OCI-LY7 (cell line): ENCODE measurements at regions not wholly inside any gene's neighbourhood (a gene's known extent, or its start where the extent isn't known, plus 50 kb on each side); places are given as distances from the start of the nearest gene placed in this dataset.

Experiments
- BruUV-seq: library from RNA; stranded (reverse); fragments of 400-500 nt; replicated peaks from 2 replicates; lab custom pipeline; 2021; lab: Mats Ljungman, UMichigan
- CTCF ChIA-PET: fragments of 300-600 bp; sonication (Branson Sonifier 250); formaldehyde crosslinking; loops from one replicate; lab custom pipeline; 2022; ENCODE audit warnings: antibody characterized with exemption; ENCODE audit not compliant: unreplicated experiment; lab: Charles Lee
- POLR2A ChIA-PET: fragments of 300-600 bp; sonication (Branson Sonifier 250); formaldehyde crosslinking; loops from one replicate; lab custom pipeline; 2022; ENCODE audit warnings: antibody characterized with exemption; lab: Charles Lee
- DNase-seq: peaks from one replicate; pipeline ENCODE4 v3.0.0-alpha.2; 2015; ENCODE audit warnings: low spot score
- H2AFZ ChIP-seq: fragments of 200-600 bp; sonication (generic), shearing (Covaris generic); 2 replicates; pipeline ENCODE4 v1.6.1; 2014; ENCODE audit warnings: mild to moderate bottlenecking, antibody characterized with exemption, low read length, moderate library complexity
- H3K27ac ChIP-seq: fragments of 200-600 bp; sonication (generic); 2 replicates; pipeline ENCODE4 v1.5.1; 2014; ENCODE audit warnings: mixed run types, low read depth, mild to moderate bottlenecking, moderate library complexity, low read length, inconsistent platforms; ENCODE audit not compliant: poor library complexity, severe bottlenecking
- H3K36me3 ChIP-seq: fragments of 200-600 bp; sonication (generic); 2 replicates; pipeline ENCODE4 v1.6.1; 2014; ENCODE audit warnings: mild to moderate bottlenecking, antibody characterized with exemption, low read length, moderate library complexity, mixed read lengths; ENCODE audit not compliant: insufficient read depth
- H3K4me1 ChIP-seq: fragments of 200-600 bp; sonication (generic); 2 replicates; pipeline ENCODE4 v1.5.1; 2014; ENCODE audit warnings: mild to moderate bottlenecking, low read length; ENCODE audit not compliant: insufficient read depth, poor library complexity, severe bottlenecking
- H3K4me2 ChIP-seq: fragments of 200-600 bp; sonication (generic); 2 replicates; pipeline ENCODE4 v1.6.1; 2014; ENCODE audit warnings: mild to moderate bottlenecking, low read length
- H3K4me3 ChIP-seq: fragments of 200-600 bp; sonication (generic); 2 replicates; pipeline ENCODE4 v1.5.1; 2014; ENCODE audit warnings: mild to moderate bottlenecking, low read depth, low read length; ENCODE audit not compliant: poor library complexity, severe bottlenecking
- H3K79me2 ChIP-seq: fragments of 200-600 bp; sonication (generic); 2 replicates; pipeline ENCODE4 v1.6.1; 2016; ENCODE audit warnings: low read depth, mild to moderate bottlenecking, low read length, moderate library complexity, mixed read lengths; ENCODE audit not compliant: insufficient read depth
- H3K9me2 ChIP-seq: fragments of 200-600 bp; sonication (generic); 2 replicates; pipeline ENCODE4 v1.6.1; 2016; ENCODE audit warnings: mild to moderate bottlenecking, low read length, mixed read lengths; ENCODE audit not compliant: insufficient read depth
- H3K9me3 ChIP-seq: fragments of 200-600 bp; sonication (generic); 2 replicates; pipeline ENCODE4 v1.6.1; 2014; ENCODE audit warnings: mild to moderate bottlenecking, mixed run types, low read length, mixed read lengths
- H4K20me1 ChIP-seq: fragments of 200-600 bp; sonication (generic); 2 replicates; pipeline ENCODE4 v1.6.1; 2014; ENCODE audit warnings: mild to moderate bottlenecking, antibody characterized with exemption, low read length, moderate library complexity, mixed read lengths; ENCODE audit not compliant: insufficient read depth
- CTCF ChIP-seq: fragments of 200-600 bp; sonication (generic); conservative IDR thresholded peaks from 2 replicates; pipeline ENCODE4 v1.5.1; 2014; ENCODE audit warnings: mild to moderate bottlenecking, antibody characterized with exemption, low read length, moderate library complexity, mixed read lengths
- EZH2phosphoT487 ChIP-seq: fragments of 200-600 bp; sonication (generic); IDR thresholded peaks from 2 replicates; pipeline ENCODE4 v1.6.1; 2018; ENCODE audit warnings: low read depth, borderline replicate concordance, mild to moderate bottlenecking, mixed run types, antibody characterized with exemption, low read length, moderate library complexity, mixed read lengths
- intact Hi-C: fragments of 100-400 bp; cut with micrococcal nuclease; formaldehyde crosslinking; loops from one replicate; pipeline ENCODE4 v1.10.0; 2022; ENCODE audit not compliant: unreplicated experiment

- POLR2A ChIA-PET: no interaction called here
- intact Hi-C loops: no loop called here
Observed at GRCh38 chr2:22734373-22735045, 650.5 kb upstream of the KLHL29 start.

GRCh38 chr2:22737144-22737543, 647.8 kb upstream of the KLHL29 start:
- Histone ChIP-seq H3K4me1 (no peaks in the 10 kb centered on the region), H4K20me1 (no peaks in the 10 kb centered on the region), H3K79me2 (no peaks in the 10 kb centered on the region), H3K9me2 (no peaks in the 10 kb centered on the region), H3K9me3 (no peaks in the 10 kb centered on the region), H3K36me3 (no peaks in the 10 kb centered on the region), H3K4me2 (no peak overlapping the region), H3K27ac (no peak overlapping the region), H3K4me3 (no peak overlapping the region), H2AFZ (no peak overlapping the region)
- BruUV-seq: no TSS peak
- no peak for DNase-seq
- intact Hi-C loops: no loop called here
- ChIA-PET POLR2A (interaction anchor here (0.6 kb wide), 1 partner anchor 13 kb away, joined by 3 read pairs; no protein-coding TSS in a partner anchor), CTCF (no interaction called here)
- no peak for TF ChIP-seq EZH2phosphoT487
- peak; percentile 52 for TF ChIP-seq CTCF

More at GRCh38 chr2:22734373-22735045, 650.5 kb upstream of the KLHL29 start:
- CTCF ChIA-PET: no interaction called here
- H3K79me2 ChIP-seq: no peaks in the 10 kb centered on the region
- no peak overlapping the region for H3K4me3 ChIP-seq
- TF ChIP-seq CTCF (no peak), EZH2phosphoT487 (no peak)
- no peaks in the 10 kb centered on the region for H4K20me1 ChIP-seq
- no peaks in the 10 kb centered on the region for H3K36me3 ChIP-seq
- no TSS peak for BruUV-seq
- no peak for DNase-seq
- no peaks in the 10 kb centered on the region for H3K4me1 ChIP-seq
- no peaks in the 10 kb centered on the region for H3K9me3 ChIP-seq
- H3K9me2 ChIP-seq: no peaks in the 10 kb centered on the region
- H3K4me2 ChIP-seq: no peak overlapping the region
- H2AFZ ChIP-seq: no peak overlapping the region
- no peak overlapping the region for H3K27ac ChIP-seq

- intact Hi-C loops: no loop called here
- Histone ChIP-seq H3K4me1 (no peaks in the 10 kb centered on the region), H4K20me1 (no peaks in the 10 kb centered on the region), H3K27ac (no peak overlapping the region), H2AFZ (no peak overlapping the region), H3K36me3 (no peaks in the 10 kb centered on the region), H3K9me3 (no peaks in the 10 kb centered on the region), H3K79me2 (no peaks in the 10 kb centered on the region), H3K4me2 (no peak overlapping the region), H3K4me3 (no peak overlapping the region), H3K9me2 (no peaks in the 10 kb centered on the region)
- POLR2A ChIA-PET: no interaction called here
- DNase-seq: no peak
- CTCF ChIA-PET: no interaction called here
- no TSS peak for BruUV-seq
- TF ChIP-seq CTCF: no peak
- no peak for TF ChIP-seq EZH2phosphoT487
Observed at GRCh38 chr2:22741216-22741615, 643.8 kb upstream of the KLHL29 start.
